ENCODE measurements at regions not wholly inside any gene's neighbourhood (a gene's known extent, or its start where the extent isn't known, plus 50 kb on each side); places are given as distances from the start of the nearest gene placed in this dataset.

GRCh38 chr22:49012712-49013395 lies 814.8 kb downstream of the BRD1 start:
- no peak overlapping the region for H2BK20ac ChIP-seq (ENCODE audit: low read depth, low read length)
- H3K9me3 ChIP-seq (ENCODE audit: control insufficient read depth, insufficient read depth, low read length): peaks cover 64% of the 10 kb centered on the region
- no peak overlapping the region for H2AK9ac ChIP-seq (replicated peaks; ENCODE audit: low read depth, low read length, poor library complexity)
- DNase-seq (no peak), ATAC-seq (ENCODE audit: low read depth) (no peak)
- H3K14ac ChIP-seq (replicated peaks; ENCODE audit: low read depth, low read length): no peak overlapping the region
- no peak overlapping the region for H2BK120ac ChIP-seq (ENCODE audit: low read depth, low read length)
- dilution Hi-C loops (cut with HindIII; ENCODE audit: low sequenced_read_pairs, unreplicated experiment) (no loop called here), intact Hi-C loops (cut with micrococcal nuclease) (no loop called here), in situ Hi-C loops (cut with MboI; ENCODE audit: low sequenced_read_pairs) (no loop called here)
- H4K8ac ChIP-seq (ENCODE audit: low read depth in 2 of 2, low read length in 2 of 2): no peak overlapping the region
- no peak overlapping the region for H3K4me2 ChIP-seq (ENCODE audit: low read depth, low read length)
- no peaks in the 10 kb centered on the region for H3K27me3 ChIP-seq (ENCODE audit: control insufficient read depth, insufficient read depth, low read length)
- 31% methylated on average over 4 of the region's 12 CpGs; no CpG with 5 or more reads in 1 of the 2 experiments for WGBS, 2 experiments (ENCODE audit: extremely low coverage in 2 of 2, insufficient read length in 1 of 2)
- H2AFZ ChIP-seq (replicated peaks; ENCODE audit: low read length, poor library complexity): no peak overlapping the region
- H3K4ac ChIP-seq (ENCODE audit: low read depth, low read length): no peak overlapping the region
- H3K9me1 ChIP-seq (ENCODE audit: insufficient read depth, low read length): no peaks in the 10 kb centered on the region
- no peaks in the 10 kb centered on the region for H3K4me1 ChIP-seq (ENCODE audit: control insufficient read depth, insufficient read depth, low read length)
- H3K23ac ChIP-seq (ENCODE audit: low read depth, low read length): no peak overlapping the region
- no peaks in the 10 kb centered on the region for H3K36me3 ChIP-seq (ENCODE audit: control insufficient read depth, insufficient read depth, low read length)
- H3K4me3 ChIP-seq (ENCODE audit: insufficient read depth, low read depth, low read length): no peak overlapping the region
- no peak overlapping the region for H2BK5ac ChIP-seq (ENCODE audit: low read depth, low read length, poor library complexity, severe bottlenecking)
- no peak overlapping the region for H4K91ac ChIP-seq (ENCODE audit: insufficient read depth, low read depth, low read length)
- H3K27ac ChIP-seq (ENCODE audit: insufficient read depth, low read length): no peak overlapping the region
- no peak overlapping the region for H2AK5ac ChIP-seq (ENCODE audit: low read depth, low read length)
- BruUV-seq (replicated peaks): no TSS peak
- H3K18ac ChIP-seq (ENCODE audit: low read depth, low read length): no peak overlapping the region
- no peak overlapping the region for H4K5ac ChIP-seq (ENCODE audit: low read depth, low read length)
- POLR2A ChIA-PET (ENCODE audit: unreplicated experiment): no interaction called here
- no peak overlapping the region for H2BK15ac ChIP-seq (ENCODE audit: low read depth, low read length)
- CTCF ChIA-PET: no interaction called here
- TF ChIP-seq POLR2A (IDR thresholded peaks at IDR 0.05; ENCODE audit: low read depth, low read length): no peak
- no peak for TF ChIP-seq FOS (IDR thresholded peaks at IDR 0.05; ENCODE audit: low read depth, low read length)
- TF ChIP-seq CEBPB (IDR thresholded peaks at IDR 0.05; ENCODE audit: low read depth, low read length): no peak
- no peak for TF ChIP-seq CTCF (conservative IDR thresholded peaks at IDR 0.05; ENCODE audit: low read depth, low read length)
- no peak for TF ChIP-seq MAFK (IDR thresholded peaks at IDR 0.05; ENCODE audit: low read depth, low read length)
- H3K56ac ChIP-seq (ENCODE audit: extremely low read depth, insufficient read depth, low read length): no peak overlapping the region
- no peaks in the 10 kb centered on the region for H4K20me1 ChIP-seq (ENCODE audit: insufficient read depth, low read length)
- H3K9ac ChIP-seq (ENCODE audit: low read depth, low read length): no peak overlapping the region
- H3K79me1 ChIP-seq (ENCODE audit: low read depth in 1 of 2, low read length in 2 of 2): no peaks in the 10 kb centered on the region

Data from IMR-90 (cell line).